Chondrocyte (in vitro differentiated cells): ENCODE measurements at regions not wholly inside any gene's neighbourhood (a gene's known extent, or its start where the extent isn't known, plus 50 kb on each side); places are given as distances from the start of the nearest gene placed in this dataset.

Source experiments
- DNase-seq: peaks from one replicate; pipeline ENCODE4 v3.0.0; 2021; ENCODE audit warnings: mixed read lengths, low spot score
- H3K27ac Mint-ChIP-seq: one replicate; pipeline ENCODE4 v1.8.0; 2021; ENCODE audit warnings: mild to moderate bottlenecking, moderate library complexity, mixed read lengths; ENCODE audit not compliant: unreplicated experiment
- H3K27me3 Mint-ChIP-seq: 2 replicates; pipeline ENCODE4 v1.8.0; 2021; ENCODE audit warnings: low read depth, mixed read lengths
- H3K36me3 Mint-ChIP-seq: 2 replicates; pipeline ENCODE4 v1.8.0; 2021; ENCODE audit warnings: low read depth, mixed read lengths
- H3K4me1 Mint-ChIP-seq: 2 replicates; pipeline ENCODE4 v1.8.0; 2021; ENCODE audit warnings: low read depth, mild to moderate bottlenecking, mixed read lengths
- H3K4me3 Mint-ChIP-seq: one replicate; pipeline ENCODE4 v1.8.0; 2021; ENCODE audit warnings: mild to moderate bottlenecking, moderate library complexity, mixed read lengths; ENCODE audit not compliant: unreplicated experiment
- H3K9me3 Mint-ChIP-seq: 2 replicates; pipeline ENCODE4 v1.8.0; 2021; ENCODE audit warnings: low read depth, mixed read lengths
- TF ChIP-seq, protein P1 (sequence below): fragments of 200-600 bp; sonication (generic); IDR thresholded peaks from 2 replicates; pipeline ENCODE4 v1.5.0; 2021; ENCODE audit warnings: antibody characterized with exemption, mild to moderate bottlenecking, moderate library complexity

DNA sequence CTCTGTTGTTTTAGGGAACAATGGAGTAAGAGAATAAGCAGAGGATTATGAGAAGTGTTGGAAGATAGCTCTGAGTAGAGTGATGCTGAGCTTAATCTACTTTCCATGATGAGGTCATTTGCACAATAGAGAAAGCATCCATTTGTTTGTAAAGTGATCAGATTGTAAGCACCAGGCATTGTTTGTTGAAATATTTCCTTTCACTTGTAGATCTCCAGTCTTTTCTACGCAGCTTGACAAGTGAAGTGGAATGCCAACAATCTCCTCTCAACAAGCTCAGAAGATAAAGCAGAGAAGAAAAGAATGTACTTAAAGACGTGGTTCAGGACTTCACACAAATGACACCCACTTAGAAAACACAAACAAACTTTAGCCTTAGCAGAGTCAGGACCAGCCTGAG lies 80.1 kb upstream of the MARCKS start:
- H3K36me3 Mint-ChIP-seq = no peaks in the 10 kb centered on the region
- DNase-seq = no peak
- no peaks in the 10 kb centered on the region for H3K9me3 Mint-ChIP-seq
- TF ChIP-seq, protein P1, sequence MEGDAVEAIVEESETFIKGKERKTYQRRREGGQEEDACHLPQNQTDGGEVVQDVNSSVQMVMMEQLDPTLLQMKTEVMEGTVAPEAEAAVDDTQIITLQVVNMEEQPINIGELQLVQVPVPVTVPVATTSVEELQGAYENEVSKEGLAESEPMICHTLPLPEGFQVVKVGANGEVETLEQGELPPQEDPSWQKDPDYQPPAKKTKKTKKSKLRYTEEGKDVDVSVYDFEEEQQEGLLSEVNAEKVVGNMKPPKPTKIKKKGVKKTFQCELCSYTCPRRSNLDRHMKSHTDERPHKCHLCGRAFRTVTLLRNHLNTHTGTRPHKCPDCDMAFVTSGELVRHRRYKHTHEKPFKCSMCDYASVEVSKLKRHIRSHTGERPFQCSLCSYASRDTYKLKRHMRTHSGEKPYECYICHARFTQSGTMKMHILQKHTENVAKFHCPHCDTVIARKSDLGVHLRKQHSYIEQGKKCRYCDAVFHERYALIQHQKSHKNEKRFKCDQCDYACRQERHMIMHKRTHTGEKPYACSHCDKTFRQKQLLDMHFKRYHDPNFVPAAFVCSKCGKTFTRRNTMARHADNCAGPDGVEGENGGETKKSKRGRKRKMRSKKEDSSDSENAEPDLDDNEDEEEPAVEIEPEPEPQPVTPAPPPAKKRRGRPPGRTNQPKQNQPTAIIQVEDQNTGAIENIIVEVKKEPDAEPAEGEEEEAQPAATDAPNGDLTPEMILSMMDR = no peak
- H3K27ac Mint-ChIP-seq = no peak overlapping the region
- no peak overlapping the region for H3K4me3 Mint-ChIP-seq
- no peaks in the 10 kb centered on the region for H3K27me3 Mint-ChIP-seq
- peaks cover 14% of the 10 kb centered on the region for H3K4me1 Mint-ChIP-seq

DNA sequence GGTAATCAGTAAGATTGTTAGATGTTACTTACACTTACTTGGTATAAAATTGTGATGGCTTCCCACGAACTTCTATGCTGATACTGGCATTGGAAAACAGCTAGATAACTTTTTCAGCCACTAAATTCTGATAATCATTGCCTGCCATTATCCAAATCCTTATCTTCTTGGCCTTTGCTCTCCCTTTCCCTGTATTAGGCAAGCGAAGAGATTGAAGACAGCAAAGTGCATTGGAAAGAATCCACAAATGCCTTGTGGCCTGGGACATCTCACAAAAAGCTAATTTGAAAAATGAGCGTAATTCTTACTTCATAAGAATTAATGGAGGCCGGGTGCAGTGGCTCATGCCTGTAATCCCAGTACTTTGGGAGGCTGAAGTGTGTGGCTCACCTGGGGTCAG lies 79.5 kb upstream of the MARCKS start:
- DNase-seq = no peak
- TF ChIP-seq, protein P1 = no peak
- H3K27ac Mint-ChIP-seq = no peak overlapping the region
- H3K4me1 Mint-ChIP-seq = peaks cover 14% of the 10 kb centered on the region
- H3K27me3 Mint-ChIP-seq = no peaks in the 10 kb centered on the region
- no peaks in the 10 kb centered on the region for H3K36me3 Mint-ChIP-seq
- H3K9me3 Mint-ChIP-seq = no peaks in the 10 kb centered on the region
- no peak overlapping the region for H3K4me3 Mint-ChIP-seq

DNA sequence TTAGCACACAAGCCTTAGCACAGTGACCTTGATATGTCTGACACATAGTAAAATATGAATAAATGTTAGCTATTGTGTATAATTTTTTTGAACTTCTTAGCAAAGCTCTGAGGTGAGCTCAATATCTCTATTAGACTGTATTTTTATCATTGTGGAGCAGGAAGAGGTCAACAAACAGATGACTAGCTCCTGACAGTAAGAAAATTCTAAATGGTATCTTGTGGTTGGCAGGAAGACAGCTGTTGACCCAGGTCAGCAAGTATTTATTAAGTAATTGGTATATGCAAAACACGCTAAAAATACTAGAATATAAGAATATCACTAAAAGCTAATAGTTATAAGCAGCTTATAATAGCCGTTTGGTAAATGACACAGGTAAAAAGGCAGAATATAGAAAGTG lies 77.5 kb upstream of the MARCKS start:
- TF ChIP-seq, protein P1 = no peak
- Mint-ChIP-seq H3K27ac (no peak overlapping the region), H3K9me3 (no peaks in the 10 kb centered on the region), H3K27me3 (no peaks in the 10 kb centered on the region), H3K36me3 (no peaks in the 10 kb centered on the region), H3K4me3 (no peak overlapping the region), H3K4me1 (peaks cover 2% of the 10 kb centered on the region)
- no peak for DNase-seq

DNA sequence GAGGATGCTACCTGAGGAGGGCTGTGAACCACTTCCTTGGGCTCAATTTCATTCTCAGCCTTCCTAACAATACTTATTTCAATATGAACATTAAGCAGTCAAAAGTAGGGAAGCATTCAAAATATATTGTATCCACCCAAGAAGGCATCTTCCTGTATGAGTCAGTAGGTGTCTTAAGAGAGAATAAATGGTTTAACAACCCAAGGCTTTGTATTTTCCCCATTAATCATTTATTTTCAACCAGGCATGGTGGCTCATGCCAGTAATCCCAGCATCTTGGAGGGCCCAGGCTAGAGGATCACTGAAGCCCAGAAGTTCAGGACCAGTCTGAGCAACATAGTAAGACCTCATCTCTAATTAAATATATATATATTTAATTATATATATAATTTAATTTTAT lies 74.5 kb upstream of the MARCKS start:
- Mint-ChIP-seq H3K9me3 (no peaks in the 10 kb centered on the region), H3K4me1 (no peaks in the 10 kb centered on the region), H3K36me3 (no peaks in the 10 kb centered on the region), H3K27ac (no peak overlapping the region), H3K27me3 (no peaks in the 10 kb centered on the region), H3K4me3 (no peak overlapping the region)
- TF ChIP-seq, protein P1 = no peak
- DNase-seq = no peak

DNA sequence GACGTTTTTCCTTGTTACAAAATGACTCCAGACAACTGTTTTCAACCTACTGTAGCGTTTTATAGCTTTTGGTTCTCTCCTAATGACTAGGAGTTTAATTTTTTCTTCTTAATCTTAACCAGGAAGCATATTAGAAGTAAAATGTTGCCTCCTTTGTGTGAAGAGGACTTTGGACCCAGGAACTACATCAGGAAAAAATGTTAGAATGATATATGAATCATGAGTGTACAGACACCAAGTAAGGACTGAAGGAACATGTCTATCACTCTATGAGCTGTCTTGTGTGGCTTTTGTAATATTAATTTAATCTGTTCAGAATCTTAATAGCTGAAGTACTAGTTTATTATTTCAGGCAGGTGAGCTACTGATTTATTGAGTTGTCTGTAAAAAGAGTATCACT lies 71.0 kb upstream of the MARCKS start:
- Mint-ChIP-seq H3K27me3 (no peaks in the 10 kb centered on the region), H3K27ac (no peak overlapping the region), H3K4me1 (peaks cover 11% of the 10 kb centered on the region), H3K36me3 (no peaks in the 10 kb centered on the region), H3K9me3 (no peaks in the 10 kb centered on the region), H3K4me3 (no peak overlapping the region)
- no peak for DNase-seq
- TF ChIP-seq, protein P1 = no peak
